Prostate gland (tissue), 2 donors: ENCODE measurements at regions not wholly inside any gene's neighbourhood (a gene's known extent, or its start where the extent isn't known, plus 50 kb on each side); places are given as distances from the start of the nearest gene placed in this dataset.

Experiments used
- DNase-seq: peaks from one replicate; pipeline ENCODE4 v3.0.0-alpha.2; 2019; ENCODE audit warnings: low spot score
- H3K27ac ChIP-seq, 2 donors: fragments of 200-600 bp; sonication (generic); 2 replicates each; pipeline ENCODE4 v1.5.1; 2017 to 2019
- H3K27me3 ChIP-seq: fragments of 200-600 bp; sonication (generic); replicated peaks from 2 replicates; pipeline ENCODE4 v1.5.1; 2019; ENCODE audit not compliant: insufficient read depth
- H3K36me3 ChIP-seq, 2 donors: fragments of 200-600 bp; sonication (generic); 1 replicate in 1 of 2; 2 replicates in 1 of 2; pipeline versions ENCODE4 v1.5.1 to v1.8.1; 2017 to 2019
- H3K4me1 ChIP-seq: fragments of 200-600 bp; sonication (generic); replicated peaks from 2 replicates; pipeline ENCODE4 v1.5.1; 2019
- H3K4me3 ChIP-seq, 2 donors: fragments of 200-600 bp; sonication (generic); 2 replicates each; pipeline ENCODE4 v1.5.1; 2017 to 2019
- H3K9me3 ChIP-seq: fragments of 200-600 bp; sonication (generic); 2 replicates; pipeline ENCODE4 v1.5.1; 2017
- CTCF ChIP-seq, 4 experiments: fragments of 200-600 bp in 2 of 4; fragments of 450-650 bp in 2 of 4; sonication (generic) in 2 of 4; IDR thresholded peaks; 1 replicate in 3 of 4; 2 replicates in 1 of 4; pipeline ENCODE4 v1.5.1; 2016 to 2019; ENCODE audit warnings: antibody characterized with exemption in 4 of 4, mild to moderate bottlenecking in 2 of 4, moderate library complexity in 2 of 4
- POLR2A ChIP-seq: fragments of 450-650 bp; IDR thresholded peaks from one replicate; pipeline ENCODE4 v1.6.1; 2016; ENCODE audit warnings: antibody characterized with exemption, mild to moderate bottlenecking
- POLR2AphosphoS5 ChIP-seq: sonication (generic); formaldehyde crosslinking; IDR thresholded peaks from one replicate; pipeline ENCODE4 v1.6.1; 2017; ENCODE audit warnings: antibody characterized with exemption
- WGBS: methylation state at CpG from one replicate; pipeline ENCODE4 v1.1.5; 2018; 5-methylcytosine and 5-hydroxymethylcytosine counted together
- intact Hi-C: fragments of 100-400 bp; cut with DNase I; formaldehyde crosslinking; loops from one replicate; pipeline ENCODE4 v1.14.2; 2022

- Histone ChIP-seq H3K9me3 (no peaks in the 10 kb centered on the region), H3K36me3 (no peaks in the 10 kb centered on the region), H3K4me3 (no peak overlapping the region), H3K27me3 (no peaks in the 10 kb centered on the region), H3K27ac (no peak overlapping the region), H3K4me1 (no peaks in the 10 kb centered on the region)
- TF ChIP-seq CTCF (IDR thresholded peaks at IDR 0.05) (no peak), POLR2A (no peak), POLR2AphosphoS5 (no peak)
- 71% methylated on average over 5 of the region's 5 CpGs for WGBS
- DNase-seq = no peak
- intact Hi-C loops = no loop called here
These were observed 239.4 kb downstream of the NSG2 start for GRCh38 chr5:174284873-174285272.

GRCh38 chr5:174287761-174288160 is 242.3 kb downstream of the NSG2 start:
- WGBS = 87% methylated on average over 4 of the region's 4 CpGs
- no peaks in the 10 kb centered on the region for H3K4me1 ChIP-seq
- no peak overlapping the region for H3K4me3 ChIP-seq
- H3K9me3 ChIP-seq = no peaks in the 10 kb centered on the region
- H3K27me3 ChIP-seq = no peaks in the 10 kb centered on the region
- no peak for DNase-seq
- intact Hi-C loops = no loop called here
- H3K27ac ChIP-seq = no peak overlapping the region
- no peaks in the 10 kb centered on the region for H3K36me3 ChIP-seq
- TF ChIP-seq POLR2AphosphoS5 = no peak
- no peak for TF ChIP-seq CTCF (IDR thresholded peaks at IDR 0.05)
- TF ChIP-seq POLR2A = no peak

DNA sequence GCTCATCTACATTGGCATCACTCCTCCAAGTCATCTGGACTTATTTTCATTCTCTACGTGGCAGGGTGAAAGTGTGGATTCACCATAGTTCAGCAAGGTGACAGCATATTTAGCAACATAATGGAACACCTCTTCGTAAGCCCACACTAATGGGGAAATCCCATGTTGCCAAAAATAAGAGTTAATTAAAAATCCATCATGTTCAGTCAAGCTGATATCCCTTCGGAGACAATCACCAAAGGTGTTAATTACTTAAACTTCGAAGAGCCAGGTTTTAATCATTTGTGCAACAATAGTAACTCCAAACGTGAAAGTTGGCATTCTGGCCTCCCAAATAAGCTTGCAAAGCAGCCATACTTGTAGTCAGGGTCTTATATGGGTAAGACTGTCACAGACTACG is 242.9 kb downstream of the NSG2 start:
- Histone ChIP-seq H3K4me3 (no peak overlapping the region), H3K27me3 (no peaks in the 10 kb centered on the region), H3K9me3 (no peaks in the 10 kb centered on the region), H3K4me1 (no peaks in the 10 kb centered on the region), H3K27ac (no peak overlapping the region), H3K36me3 (no peaks in the 10 kb centered on the region)
- intact Hi-C loops = no loop called here
- WGBS = 81% methylated on average over 6 of the region's 6 CpGs
- DNase-seq = no peak
- TF ChIP-seq POLR2A = no peak
- no peak for TF ChIP-seq POLR2AphosphoS5
- TF ChIP-seq CTCF (IDR thresholded peaks at IDR 0.05) = no peak

DNA sequence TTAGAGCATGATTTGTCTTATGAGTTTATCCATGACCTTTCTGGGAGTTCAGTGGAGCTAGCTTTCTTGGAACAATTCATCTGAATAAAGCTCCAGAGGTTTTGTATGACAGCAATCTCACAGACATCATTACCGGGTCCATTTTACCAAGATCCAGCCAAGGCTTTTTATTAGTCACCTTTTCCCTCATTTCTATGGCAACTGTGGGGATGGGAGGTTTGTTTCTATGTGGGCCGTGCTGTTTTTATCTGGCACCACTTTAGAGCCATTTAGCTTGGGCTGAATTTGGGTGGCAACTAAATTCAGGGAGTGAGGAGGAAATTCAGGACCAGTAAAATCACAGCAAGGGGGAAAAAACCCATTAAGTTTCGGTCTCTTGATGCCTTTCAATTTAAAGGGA is 245.7 kb downstream of the NSG2 start:
- H3K4me3 ChIP-seq = no peak overlapping the region
- H3K27me3 ChIP-seq = no peaks in the 10 kb centered on the region
- H3K36me3 ChIP-seq = no peaks in the 10 kb centered on the region
- WGBS = 57% methylated on average over 3 of the region's 3 CpGs
- H3K9me3 ChIP-seq = no peaks in the 10 kb centered on the region
- H3K4me1 ChIP-seq = no peaks in the 10 kb centered on the region
- no peak overlapping the region for H3K27ac ChIP-seq
- intact Hi-C loops = no loop called here
- TF ChIP-seq POLR2AphosphoS5 (no peak), POLR2A (no peak), CTCF (IDR thresholded peaks at IDR 0.05) (no peak)
- no peak for DNase-seq

GRCh38 chr5:174292348-174292747 is 246.8 kb downstream of the NSG2 start:
- H3K9me3 ChIP-seq = no peaks in the 10 kb centered on the region
- TF ChIP-seq CTCF (IDR thresholded peaks at IDR 0.05) = no peak
- TF ChIP-seq POLR2A = no peak
- no peak for TF ChIP-seq POLR2AphosphoS5
- WGBS = 85% methylated on average over 3 of the region's 3 CpGs
- intact Hi-C loops = no loop called here
- H3K4me3 ChIP-seq = no peak overlapping the region
- no peak for DNase-seq
- no peak overlapping the region for H3K27ac ChIP-seq
- no peaks in the 10 kb centered on the region for H3K36me3 ChIP-seq
- no peaks in the 10 kb centered on the region for H3K4me1 ChIP-seq
- H3K27me3 ChIP-seq = no peaks in the 10 kb centered on the region
